DMS79 (cell line): ENCODE measurements at regions not wholly inside any gene's neighbourhood (a gene's known extent, or its start where the extent isn't known, plus 50 kb on each side); places are given as distances from the start of the nearest gene placed in this dataset.

Source experiments
- DNase-seq: peaks from one replicate; lab custom pipeline; 2025; lab: John Stamatoyannopoulos, UW

DNA sequence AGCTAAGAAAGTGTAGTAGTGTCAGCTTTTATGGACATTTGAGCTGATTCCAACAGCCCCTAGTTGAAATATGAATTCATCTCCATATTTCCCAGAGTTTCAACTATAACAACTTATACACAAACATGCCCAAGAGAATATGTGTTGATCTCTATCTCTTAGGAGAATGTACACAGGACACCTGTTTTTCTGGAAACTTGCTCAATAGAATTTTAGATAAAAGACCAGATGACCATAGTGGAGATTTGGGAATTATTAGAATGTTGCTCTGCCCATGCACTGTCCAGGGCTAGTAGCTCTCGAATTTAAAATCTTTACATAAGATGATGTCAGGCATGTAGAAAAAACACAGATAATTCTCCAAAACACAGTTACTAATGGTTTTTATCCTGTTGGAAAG is 162.3 kb upstream of the VRK2 start:
- no peak for DNase-seq

- no peak for DNase-seq
Observed at GRCh38 chr2:57885742-57886141, 160.9 kb upstream of the VRK2 start.

DNA sequence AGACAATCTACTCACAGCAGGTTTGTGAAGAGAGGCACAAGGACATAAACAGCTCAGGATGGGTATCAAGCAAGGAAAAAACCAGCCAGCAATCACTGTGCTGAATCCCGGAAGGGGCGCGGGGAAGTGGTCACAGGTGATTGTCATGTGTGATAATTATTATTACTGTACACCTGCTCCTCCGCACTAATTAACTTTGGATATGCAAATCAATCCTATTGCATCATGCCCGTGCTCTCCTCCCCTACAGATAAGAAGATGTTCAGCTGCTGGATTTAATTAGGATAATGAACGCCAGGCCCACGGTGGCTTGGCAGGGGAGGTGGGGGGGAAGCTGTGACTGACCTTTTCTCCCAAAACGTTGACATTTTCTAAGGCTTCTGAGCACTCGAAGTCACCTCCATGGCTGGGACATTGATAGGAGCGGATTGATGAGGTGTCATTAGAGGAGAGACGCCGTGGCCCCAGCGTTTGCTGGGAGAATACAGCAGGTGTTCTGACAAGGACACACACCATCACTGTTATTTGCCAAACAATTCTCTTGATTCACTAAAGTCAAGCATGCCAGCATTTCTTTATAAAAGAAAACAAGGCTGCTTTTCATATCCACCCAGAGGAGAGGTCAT is 160.3 kb upstream of the VRK2 start:
- no peak for DNase-seq

GRCh38 chr2:57888463-57888862 is 158.1 kb upstream of the VRK2 start:
- DNase-seq = no peak

- no peak for DNase-seq
Observed at GRCh38 chr2:57890464-57890863, 156.1 kb upstream of the VRK2 start.

DNA sequence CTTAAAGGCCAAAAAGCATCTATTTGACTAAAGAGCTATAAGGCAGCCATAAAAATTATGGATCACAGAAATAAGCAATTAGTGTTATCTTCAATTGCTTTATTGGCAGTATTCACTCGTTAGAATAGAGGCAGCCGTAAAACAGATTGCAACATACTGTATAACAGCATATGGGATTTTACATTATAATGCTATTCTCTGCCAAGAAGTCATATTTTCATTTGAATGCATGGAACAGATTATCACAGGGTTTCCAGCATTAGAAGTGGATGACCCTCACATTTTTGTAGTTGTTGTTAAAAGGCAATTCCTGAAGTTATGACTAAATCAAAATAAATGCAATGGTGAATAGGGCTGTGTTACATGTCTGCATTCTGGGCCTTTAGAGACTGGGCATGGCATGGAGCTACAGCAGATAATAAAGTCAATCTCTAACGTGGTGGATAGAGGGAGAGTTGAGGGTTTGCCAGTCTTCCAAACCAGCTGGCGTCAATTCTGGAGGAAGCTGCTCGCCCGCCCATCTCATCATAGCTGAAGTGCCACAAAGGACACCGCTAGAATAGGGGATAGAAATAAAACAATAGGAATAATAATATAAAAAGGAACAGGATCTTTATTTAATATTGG is 155.4 kb upstream of the VRK2 start:
- no peak for DNase-seq

DNA sequence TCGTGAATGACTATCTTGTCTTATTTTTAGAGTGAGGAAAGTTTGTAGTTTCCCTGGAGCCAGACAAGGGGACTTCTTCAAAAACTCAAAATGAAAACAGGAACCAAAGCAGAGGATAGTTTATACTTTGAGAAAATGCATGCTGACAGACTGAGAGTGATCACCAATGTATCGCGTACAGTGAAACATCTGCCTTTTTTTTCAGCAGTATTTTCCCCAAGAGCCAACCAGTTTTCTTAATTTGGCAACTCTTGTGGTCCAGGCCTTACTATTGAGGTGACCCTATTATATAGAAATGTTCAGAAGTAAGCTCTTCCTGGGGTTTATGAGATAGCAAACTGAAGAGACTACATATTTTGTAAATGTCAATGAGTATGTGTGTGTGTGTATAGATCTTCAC is 153.7 kb upstream of the VRK2 start:
- DNase-seq = no peak

- DNase-seq = no peak
Observed at GRCh38 chr2:57893347-57893746, 153.3 kb upstream of the VRK2 start.

GRCh38 chr2:57893786-57894185 is 152.8 kb upstream of the VRK2 start:
- no peak for DNase-seq

DNA sequence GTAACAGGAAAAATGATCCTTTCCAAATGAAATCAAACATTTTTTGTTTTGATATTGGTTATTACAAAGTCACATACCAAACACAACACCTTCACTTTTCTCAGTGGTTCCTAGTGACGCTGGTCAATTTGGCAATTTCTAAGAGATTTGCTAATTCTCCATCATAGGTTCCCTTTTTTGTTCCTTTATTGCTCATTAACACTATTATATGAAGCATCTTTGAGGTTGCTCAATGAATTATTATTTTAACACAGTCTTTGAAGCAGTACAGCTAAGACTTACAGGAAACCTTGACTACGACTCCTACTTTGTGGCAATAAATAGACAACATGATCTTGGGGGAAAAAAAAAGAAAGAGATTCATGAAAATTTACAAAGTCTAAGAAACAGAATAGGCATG is 152.2 kb upstream of the VRK2 start:
- DNase-seq = no peak

- no peak for DNase-seq
Observed at GRCh38 chr2:57897920-57898319, 148.7 kb upstream of the VRK2 start.

DNA sequence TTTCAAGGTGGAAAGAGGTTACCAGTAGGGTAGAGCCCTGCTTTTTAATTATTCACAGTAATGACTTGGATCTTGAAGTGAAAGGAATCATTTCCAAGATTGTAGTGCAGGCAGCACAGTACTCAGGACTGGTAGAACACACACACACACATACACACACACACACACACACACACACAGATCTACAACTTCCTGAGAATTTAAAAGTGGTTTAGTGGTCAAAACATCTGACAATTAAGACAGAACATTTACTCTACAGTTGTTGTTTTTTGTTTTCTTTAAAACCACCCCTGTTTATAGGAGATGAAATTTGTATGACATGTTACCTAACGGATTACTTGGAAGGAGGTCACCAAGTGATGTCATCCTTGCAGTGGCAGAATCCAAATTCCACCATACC is 146.7 kb upstream of the VRK2 start:
- DNase-seq = no peak

- no peak for DNase-seq
Observed at GRCh38 chr2:57902578-57902977, 144.0 kb upstream of the VRK2 start.

- no peak for DNase-seq
Observed at GRCh38 chr2:57906152-57906732, 140.4 kb upstream of the VRK2 start.

GRCh38 chr2:57907411-57907810 is 139.2 kb upstream of the VRK2 start:
- no peak for DNase-seq

DNA sequence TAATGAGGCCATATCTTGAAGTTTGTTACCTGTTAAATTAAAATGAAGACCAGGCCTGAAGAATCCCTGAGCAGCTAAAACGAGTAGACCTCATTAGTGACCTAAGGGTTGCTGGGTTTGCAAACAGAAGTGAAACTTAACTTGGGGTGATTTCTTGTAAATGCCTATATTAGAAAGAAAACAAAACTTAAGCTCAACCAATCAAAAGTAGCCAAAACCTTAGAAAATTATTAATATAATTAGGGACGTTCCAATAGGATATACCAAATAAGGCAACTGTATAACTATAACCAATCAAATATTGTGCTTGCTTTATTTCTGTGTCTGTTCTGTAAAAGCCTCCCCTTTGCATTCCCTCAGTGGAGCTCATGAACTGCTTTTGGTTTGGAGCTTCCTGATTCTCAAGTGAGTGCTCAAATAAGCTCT is 137.9 kb upstream of the VRK2 start:
- DNase-seq = no peak

DNA sequence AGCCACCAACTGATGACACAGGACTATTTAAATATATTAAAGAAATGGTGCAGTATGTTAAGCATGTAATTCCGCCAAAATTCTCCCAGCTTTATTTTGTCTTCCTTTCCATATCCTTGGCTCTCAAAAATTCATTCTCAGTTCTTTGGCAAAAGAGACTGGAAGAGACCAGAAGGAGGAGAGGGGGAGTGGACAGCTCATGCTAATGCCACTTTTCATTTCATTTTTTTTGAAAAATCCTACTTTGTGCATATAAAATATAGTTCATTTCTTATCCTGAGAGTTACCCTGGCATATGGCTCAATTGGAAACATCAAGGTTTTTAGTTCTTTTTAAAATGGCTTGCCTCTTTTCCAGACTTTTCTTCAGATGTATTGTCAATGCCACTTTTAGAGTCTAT is 128.5 kb upstream of the VRK2 start:
- no peak for DNase-seq

- no peak for DNase-seq
Observed at GRCh38 chr2:57920342-57920939, 126.2 kb upstream of the VRK2 start.

DNA sequence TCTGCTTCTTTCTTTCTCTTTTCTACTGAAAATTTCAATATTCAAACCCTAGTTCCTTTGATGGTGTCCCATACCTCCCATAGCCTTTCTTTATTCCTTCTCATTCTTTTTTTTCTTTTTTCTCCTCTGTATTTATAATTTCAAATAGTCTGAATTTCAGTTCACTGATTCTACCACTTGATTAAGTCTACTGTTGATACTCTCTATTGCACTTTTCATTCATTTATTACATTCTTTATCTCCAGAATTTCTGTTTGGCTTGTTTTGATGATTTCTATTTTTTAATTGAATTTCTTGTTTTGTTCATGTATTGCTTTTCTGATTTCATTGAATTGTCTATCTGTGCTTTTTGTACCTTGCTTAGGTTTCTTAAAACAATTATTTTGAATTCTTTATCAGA is 111.9 kb upstream of the VRK2 start:
- no peak for DNase-seq

GRCh38 chr2:57936216-57936615 is 110.4 kb upstream of the VRK2 start:
- no peak for DNase-seq

DNA sequence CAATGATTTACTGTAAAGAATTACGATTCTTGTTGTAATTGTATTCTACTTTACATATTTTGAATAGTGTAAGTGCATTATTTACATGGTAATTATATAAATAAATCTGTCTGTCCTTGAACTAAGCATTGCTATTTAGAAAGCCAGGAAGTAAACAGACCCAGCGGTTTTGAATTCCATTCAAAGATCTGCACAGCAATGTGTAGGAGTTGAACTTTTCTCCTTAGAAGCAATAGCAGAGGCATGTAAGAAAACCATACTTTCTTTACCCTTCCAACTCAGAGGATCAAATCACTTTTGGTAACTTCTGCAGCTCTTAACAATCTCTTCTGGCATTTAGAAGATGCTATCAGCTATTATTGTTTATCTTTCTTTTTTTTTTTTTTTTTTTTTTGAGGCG is 109.2 kb upstream of the VRK2 start:
- DNase-seq = no peak

GRCh38 chr2:57941816-57942215 is 104.8 kb upstream of the VRK2 start:
- DNase-seq = no peak

DNA sequence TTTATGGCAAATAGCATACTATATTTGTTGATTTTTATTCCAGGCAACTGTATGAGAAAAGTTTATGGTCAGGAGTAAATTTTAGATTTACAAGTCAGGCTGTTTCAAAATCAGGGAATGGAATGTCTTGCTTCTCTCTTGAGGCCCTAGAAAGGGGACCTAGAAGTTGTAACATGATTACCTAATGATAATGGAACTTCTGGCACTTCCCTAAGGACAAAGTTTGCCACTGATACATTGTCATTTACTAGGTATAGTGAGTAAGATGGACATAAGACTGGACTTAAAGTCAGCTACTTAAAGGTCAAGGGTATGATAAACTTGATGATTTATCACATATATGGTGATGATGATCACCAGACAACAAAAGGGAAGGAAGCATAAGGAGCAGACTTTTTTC is 103.3 kb upstream of the VRK2 start:
- DNase-seq = no peak

DNA sequence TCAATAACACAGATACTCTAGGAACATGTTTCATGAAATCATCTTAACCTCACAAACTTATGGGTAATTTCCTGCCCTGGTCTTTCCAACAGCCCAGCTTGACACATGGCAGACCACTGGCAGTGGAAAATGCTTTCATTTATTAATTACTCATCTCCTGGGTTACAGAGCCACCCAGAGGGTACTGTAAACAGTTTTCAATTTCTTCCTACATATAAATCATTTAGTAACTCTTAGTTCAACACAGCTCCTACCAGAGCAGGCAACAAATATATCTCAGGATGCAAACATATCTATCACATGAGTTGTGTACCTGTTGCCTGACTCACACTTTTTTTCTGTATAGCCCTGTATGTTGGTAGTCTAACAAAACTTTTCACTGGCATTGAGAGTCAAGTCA is 99.2 kb upstream of the VRK2 start:
- DNase-seq = no peak
